ENCODE measurements at regions not wholly inside any gene's neighbourhood (a gene's known extent, or its start where the extent isn't known, plus 50 kb on each side); places are given as distances from the start of the nearest gene placed in this dataset.

GRCh38 chr10:2111965-2112364 is 374.6 kb upstream of the ADARB2 start:
- no peak for DNase-seq (ENCODE audit: low read depth in 2 of 2)

- DNase-seq (ENCODE audit: low read depth in 2 of 2), result no peak
Measured at GRCh38 chr10:2108496-2108895, 371.2 kb upstream of the ADARB2 start.

GRCh38 chr10:2106641-2107040 is 369.3 kb upstream of the ADARB2 start:
- DNase-seq (ENCODE audit: low read depth in 2 of 2), result no peak

- DNase-seq (ENCODE audit: low read depth in 2 of 2), result no peak
Measured at GRCh38 chr10:2099321-2099720, 362.0 kb upstream of the ADARB2 start.

- no peak for DNase-seq (ENCODE audit: low read depth in 2 of 2)
Measured at GRCh38 chr10:2097937-2098336, 360.6 kb upstream of the ADARB2 start.

- DNase-seq (ENCODE audit: low read depth in 2 of 2), result no peak
Measured at GRCh38 chr10:2094171-2094570, 356.8 kb upstream of the ADARB2 start.

GRCh38 chr10:2083591-2083990 is 346.3 kb upstream of the ADARB2 start:
- no peak for DNase-seq (ENCODE audit: low read depth in 2 of 2)

- no peak for DNase-seq (ENCODE audit: low read depth in 2 of 2)
Measured at GRCh38 chr10:2081501-2081900, 344.2 kb upstream of the ADARB2 start.

GRCh38 chr10:2079603-2080078 is 342.3 kb upstream of the ADARB2 start:
- no peak for DNase-seq (ENCODE audit: low read depth in 2 of 2)

- DNase-seq (ENCODE audit: low read depth in 2 of 2), result no peak
Measured at GRCh38 chr10:2077231-2077630, 339.9 kb upstream of the ADARB2 start.

GRCh38 chr10:2076528-2076927 is 339.2 kb upstream of the ADARB2 start:
- no peak for DNase-seq (ENCODE audit: low read depth in 2 of 2)

GRCh38 chr10:2067015-2067414 is 329.7 kb upstream of the ADARB2 start:
- no peak for DNase-seq (ENCODE audit: low read depth in 2 of 2)

GRCh38 chr10:2054728-2055127 is 317.4 kb upstream of the ADARB2 start:
- DNase-seq (ENCODE audit: low read depth in 2 of 2), result no peak

- no peak for DNase-seq (ENCODE audit: low read depth in 2 of 2)
Measured at GRCh38 chr10:2053805-2054204, 316.5 kb upstream of the ADARB2 start.

GRCh38 chr10:2051108-2051507 is 313.8 kb upstream of the ADARB2 start:
- DNase-seq (ENCODE audit: low read depth in 2 of 2), result no peak

GRCh38 chr10:2049560-2049959 is 312.2 kb upstream of the ADARB2 start:
- DNase-seq (ENCODE audit: low read depth in 2 of 2), result no peak

GRCh38 chr10:2048337-2048973 is 311.1 kb upstream of the ADARB2 start:
- no peak for DNase-seq (ENCODE audit: low read depth in 2 of 2)

GRCh38 chr10:2047679-2048078 is 310.4 kb upstream of the ADARB2 start:
- no peak for DNase-seq (ENCODE audit: low read depth in 2 of 2)

- no peak for DNase-seq (ENCODE audit: low read depth in 2 of 2)
Measured at GRCh38 chr10:2043379-2043778, 306.1 kb upstream of the ADARB2 start.

- DNase-seq (ENCODE audit: low read depth in 2 of 2), result no peak
Measured at GRCh38 chr10:2038036-2038435, 300.7 kb upstream of the ADARB2 start.

- DNase-seq (ENCODE audit: low read depth in 2 of 2), result no peak
Measured at GRCh38 chr10:2037246-2037645, 299.9 kb upstream of the ADARB2 start.

- no peak for DNase-seq (ENCODE audit: low read depth in 2 of 2)
Measured at GRCh38 chr10:2036209-2036608, 298.9 kb upstream of the ADARB2 start.

- DNase-seq (ENCODE audit: low read depth in 2 of 2), result no peak
Measured at GRCh38 chr10:2030046-2030445, 292.7 kb upstream of the ADARB2 start.

GRCh38 chr10:2026936-2027335 is 289.6 kb upstream of the ADARB2 start:
- no peak for DNase-seq (ENCODE audit: low read depth in 2 of 2)
